ENCODE measurements at regions not wholly inside any gene's neighbourhood (a gene's known extent, or its start where the extent isn't known, plus 50 kb on each side); places are given as distances from the start of the nearest gene placed in this dataset.

- TF ChIP-seq, protein P1, sequence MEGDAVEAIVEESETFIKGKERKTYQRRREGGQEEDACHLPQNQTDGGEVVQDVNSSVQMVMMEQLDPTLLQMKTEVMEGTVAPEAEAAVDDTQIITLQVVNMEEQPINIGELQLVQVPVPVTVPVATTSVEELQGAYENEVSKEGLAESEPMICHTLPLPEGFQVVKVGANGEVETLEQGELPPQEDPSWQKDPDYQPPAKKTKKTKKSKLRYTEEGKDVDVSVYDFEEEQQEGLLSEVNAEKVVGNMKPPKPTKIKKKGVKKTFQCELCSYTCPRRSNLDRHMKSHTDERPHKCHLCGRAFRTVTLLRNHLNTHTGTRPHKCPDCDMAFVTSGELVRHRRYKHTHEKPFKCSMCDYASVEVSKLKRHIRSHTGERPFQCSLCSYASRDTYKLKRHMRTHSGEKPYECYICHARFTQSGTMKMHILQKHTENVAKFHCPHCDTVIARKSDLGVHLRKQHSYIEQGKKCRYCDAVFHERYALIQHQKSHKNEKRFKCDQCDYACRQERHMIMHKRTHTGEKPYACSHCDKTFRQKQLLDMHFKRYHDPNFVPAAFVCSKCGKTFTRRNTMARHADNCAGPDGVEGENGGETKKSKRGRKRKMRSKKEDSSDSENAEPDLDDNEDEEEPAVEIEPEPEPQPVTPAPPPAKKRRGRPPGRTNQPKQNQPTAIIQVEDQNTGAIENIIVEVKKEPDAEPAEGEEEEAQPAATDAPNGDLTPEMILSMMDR (IDR thresholded peaks at IDR 0.05; ENCODE audit: borderline replicate concordance, extremely low read depth, low read length, poor library complexity, severe bottlenecking) = peak; percentile 9
- no peak for TF ChIP-seq EZH2 (IDR thresholded peaks at IDR 0.05; ENCODE audit: borderline replicate concordance, low read depth, low read length, severe bottlenecking)
Measured at GRCh38 chrX:104310090-104310489, 55.4 kb upstream of the ESX1 start.

All from DND-41 (cell line).